ENCODE measurements at regions not wholly inside any gene's neighbourhood (a gene's known extent, or its start where the extent isn't known, plus 50 kb on each side); places are given as distances from the start of the nearest gene placed in this dataset.

GRCh38 chr16:80288616-80289015 is 252.2 kb upstream of the DYNLRB2 start:
- CTCF ChIA-PET = no interaction called here
- no peak overlapping the region for H3K4me2 ChIP-seq (ENCODE audit: insufficient read depth, low read length)
- dilution Hi-C loops (cut with MboI; ENCODE audit: extremely low pct_ligation_motif_present, low sequenced_read_pairs) = no loop called here

More at GRCh38 chr16:80288616-80289015, 252.2 kb upstream of the DYNLRB2 start:
- no peaks in the 10 kb centered on the region for H3K4me1 ChIP-seq (ENCODE audit: control insufficient read depth, extremely low read depth, insufficient read depth, low read length)
- DNase-seq (ENCODE audit: low read depth, low spot score) (no peak), FAIRE-seq (no peak)
- POLR2A ChIA-PET = no interaction called here
- H3K79me2 ChIP-seq (ENCODE audit: control insufficient read depth, insufficient read depth, low read length) = no peaks in the 10 kb centered on the region
- H3K27ac ChIP-seq (ENCODE audit: insufficient read depth, low read depth, low read length) = no peak overlapping the region
- TF ChIP-seq CTCF (IDR thresholded peaks at IDR 0.05; ENCODE audit: extremely low read depth in 1 of 2, insufficient read depth in 1 of 2, low read depth in 1 of 2, low read length in 2 of 2) = no peak
- TF ChIP-seq MAX (IDR thresholded peaks at IDR 0.05; ENCODE audit: insufficient read depth, insufficient read length) = no peak
- TF ChIP-seq EZH2 (IDR thresholded peaks at IDR 0.05; ENCODE audit: borderline replicate concordance, low read depth, low read length, severe bottlenecking) = no peak
- H3K9ac ChIP-seq (replicated peaks; ENCODE audit: extremely low read depth, insufficient read depth, low read length) = no peak overlapping the region
- intact Hi-C loops (cut with micrococcal nuclease) = no loop called here
- no TSS peak for BruUV-seq (replicated peaks)
- H4K20me1 ChIP-seq (replicated peaks; ENCODE audit: control insufficient read depth, extremely low read depth, insufficient read depth, low read length) = no peaks in the 10 kb centered on the region
- H3K4me3 ChIP-seq (replicated peaks in 1 of 3; ENCODE audit: insufficient read depth in 1 of 3, low read depth in 1 of 3, low read length in 3 of 3) = no peak overlapping the region
- no peaks in the 10 kb centered on the region for H3K9me1 ChIP-seq (replicated peaks; ENCODE audit: control insufficient read depth, extremely low read depth, insufficient read depth, low read length)
- H3K27me3 ChIP-seq (ENCODE audit: control insufficient read depth in 2 of 2, insufficient read depth in 2 of 2, low read length in 2 of 2) = no peaks in the 10 kb centered on the region
- no peaks in the 10 kb centered on the region for H3K36me3 ChIP-seq (ENCODE audit: control insufficient read depth in 2 of 2, extremely low read depth in 1 of 2, insufficient read depth in 2 of 2, low read length in 2 of 2)
- H3K9me3 ChIP-seq (replicated peaks; ENCODE audit: control insufficient read depth, insufficient read depth, low read length) = no peaks in the 10 kb centered on the region
- no peak overlapping the region for H2AFZ ChIP-seq (ENCODE audit: low read depth, low read length)

Data from endothelial cell of umbilical vein (primary cell).